ENCODE measurements at regions not wholly inside any gene's neighbourhood (a gene's known extent, or its start where the extent isn't known, plus 50 kb on each side); places are given as distances from the start of the nearest gene placed in this dataset.
"Not testable (repeated sequence)": the region's sequence is repeated elsewhere in the genome, so short reads cannot be mapped to it uniquely, and the experiment has no call there.

- no peak overlapping the region for H3K4me3 ChIP-seq (ENCODE audit: low read depth, low read length)
- no peak for TF ChIP-seq CTCF (conservative IDR thresholded peaks at IDR 0.05; ENCODE audit: low read depth, low read length)
- no peak for DNase-seq (ENCODE audit: low read depth)
These were observed 290.7 kb upstream of the PPARGC1A start for GRCh38 chr4:24180586-24180985.

GRCh38 chr4:24179201-24179840, 289.5 kb upstream of the PPARGC1A start:
- no peak for TF ChIP-seq CTCF (conservative IDR thresholded peaks at IDR 0.05; ENCODE audit: low read depth, low read length)
- no peak overlapping the region for H3K4me3 ChIP-seq (ENCODE audit: low read depth, low read length)
- no peak for DNase-seq (ENCODE audit: low read depth)

- H3K4me3 ChIP-seq (ENCODE audit: low read depth, low read length); DNase-seq (ENCODE audit: low read depth): not testable (repeated sequence)
These were observed 287.6 kb upstream of the PPARGC1A start for GRCh38 chr4:24177443-24177842.

GRCh38 chr4:24175707-24176106, 285.9 kb upstream of the PPARGC1A start:
- no peak for DNase-seq (ENCODE audit: low read depth)
- no peak for TF ChIP-seq CTCF (conservative IDR thresholded peaks at IDR 0.05; ENCODE audit: low read depth, low read length)
- H3K4me3 ChIP-seq (ENCODE audit: low read depth, low read length), result no peak overlapping the region

GRCh38 chr4:24174602-24175001, 284.8 kb upstream of the PPARGC1A start:
- no peak for DNase-seq (ENCODE audit: low read depth)
- TF ChIP-seq CTCF (conservative IDR thresholded peaks at IDR 0.05; ENCODE audit: low read depth, low read length), result no peak
- no peak overlapping the region for H3K4me3 ChIP-seq (ENCODE audit: low read depth, low read length)

- DNase-seq (ENCODE audit: low read depth), result no peak
- no peak overlapping the region for H3K4me3 ChIP-seq (ENCODE audit: low read depth, low read length)
- TF ChIP-seq CTCF (conservative IDR thresholded peaks at IDR 0.05; ENCODE audit: low read depth, low read length), result no peak
These were observed 282.6 kb upstream of the PPARGC1A start for GRCh38 chr4:24172406-24172805.

- H3K4me3 ChIP-seq (ENCODE audit: low read depth, low read length), result no peak overlapping the region
- DNase-seq (ENCODE audit: low read depth), result no peak
- no peak for TF ChIP-seq CTCF (conservative IDR thresholded peaks at IDR 0.05; ENCODE audit: low read depth, low read length)
These were observed 280.1 kb upstream of the PPARGC1A start for GRCh38 chr4:24169956-24170355.

Measured in choroid plexus epithelial cell (primary cell).